ENCODE measurements at regions not wholly inside any gene's neighbourhood (a gene's known extent, or its start where the extent isn't known, plus 50 kb on each side); places are given as distances from the start of the nearest gene placed in this dataset.

DNA sequence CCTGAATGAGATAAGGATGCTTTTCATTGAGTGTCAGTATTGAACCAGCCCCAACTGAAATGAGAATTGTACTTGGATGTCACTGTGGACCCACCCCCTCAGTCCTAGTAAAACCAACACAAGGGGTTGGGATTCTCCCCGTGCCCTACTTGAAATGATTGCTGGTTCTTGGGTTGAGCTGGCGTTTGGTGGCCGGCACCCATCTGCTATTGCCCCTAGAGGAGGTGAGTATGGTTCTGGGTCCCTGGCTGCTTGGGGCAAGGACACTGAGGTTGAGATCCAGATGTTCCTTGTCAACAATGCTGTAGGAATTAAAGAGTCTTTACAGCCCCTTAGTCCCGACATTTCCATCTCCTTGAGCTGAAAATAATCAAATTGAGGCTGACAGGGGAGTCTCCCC, 170.0 kb upstream of the ZNF32 start:
- DNase-seq (ENCODE audit: low spot score): no peak

- no peak for DNase-seq (ENCODE audit: low spot score)
Measured at GRCh38 chr10:43817368-43817767, 168.7 kb upstream of the ZNF32 start.

DNA sequence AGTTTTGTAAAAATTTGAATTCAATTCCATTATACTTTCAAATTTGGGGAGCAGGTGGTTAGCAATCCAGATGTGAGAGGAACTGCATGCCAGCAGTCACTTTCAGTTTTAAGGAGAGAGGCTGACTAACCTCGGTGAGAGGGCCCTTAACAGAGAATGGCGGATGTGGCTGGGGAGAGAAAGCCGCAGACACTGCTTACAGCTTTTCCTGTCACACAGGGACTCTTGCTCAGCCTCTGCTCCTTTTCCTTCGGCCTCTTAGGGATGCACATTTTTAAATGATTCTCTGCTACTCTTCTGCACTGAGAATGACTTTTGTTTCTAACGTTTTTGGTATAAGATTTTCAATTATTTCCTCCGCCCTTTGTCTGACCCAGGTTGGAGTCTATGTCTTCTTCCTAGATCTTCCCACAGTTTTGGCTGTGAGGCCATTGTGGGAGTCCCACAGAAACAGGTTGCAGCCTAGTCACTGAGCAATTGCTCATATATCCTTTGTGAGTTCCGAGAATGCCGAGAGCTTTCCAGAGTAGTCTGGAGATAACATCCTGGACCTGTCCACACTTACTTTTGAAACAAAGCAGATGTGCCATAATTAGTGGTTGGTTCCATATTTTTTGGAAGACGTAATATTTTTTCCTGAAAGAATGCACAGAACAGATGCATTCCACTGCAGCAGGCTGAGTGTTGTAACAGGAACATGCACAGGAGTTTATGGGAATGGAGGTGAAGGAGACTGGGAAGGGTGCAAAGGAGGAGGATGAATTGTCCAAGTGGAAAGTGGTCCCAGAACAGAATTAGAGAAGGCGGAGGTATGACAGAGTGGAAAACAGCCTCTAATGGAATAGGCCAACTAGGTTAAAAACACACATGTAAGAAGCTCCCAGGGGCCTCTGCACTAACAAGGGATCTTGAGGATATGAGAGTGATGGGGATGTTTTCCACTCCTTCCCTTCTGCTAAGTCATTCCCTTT, 168.0 kb upstream of the ZNF32 start:
- no peak for DNase-seq (ENCODE audit: low spot score)

- DNase-seq (ENCODE audit: low spot score): no peak
Measured at GRCh38 chr10:43815181-43815885, 166.7 kb upstream of the ZNF32 start.

GRCh38 chr10:43814663-43815062, 166.0 kb upstream of the ZNF32 start:
- DNase-seq (ENCODE audit: low spot score): no peak

DNA sequence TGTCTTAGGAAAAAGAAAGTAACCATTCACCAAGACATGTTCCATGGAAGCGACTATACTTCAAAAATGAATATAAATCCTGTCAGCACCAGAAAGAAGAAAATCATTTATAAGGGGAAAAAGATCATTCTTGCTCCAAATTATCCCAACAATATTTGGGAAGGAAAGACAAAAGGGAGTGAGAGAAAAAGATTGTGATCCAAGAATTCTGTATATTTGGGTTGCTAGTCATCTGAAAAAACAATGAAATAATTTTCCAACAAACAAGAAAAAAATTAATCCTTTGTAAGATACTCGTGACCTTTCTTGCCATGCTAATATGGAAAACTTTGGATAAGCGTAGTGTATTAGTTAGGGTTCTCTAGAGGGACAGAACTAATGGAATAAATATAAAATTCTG, 163.2 kb upstream of the ZNF32 start:
- DNase-seq (ENCODE audit: low spot score): no peak

DNA sequence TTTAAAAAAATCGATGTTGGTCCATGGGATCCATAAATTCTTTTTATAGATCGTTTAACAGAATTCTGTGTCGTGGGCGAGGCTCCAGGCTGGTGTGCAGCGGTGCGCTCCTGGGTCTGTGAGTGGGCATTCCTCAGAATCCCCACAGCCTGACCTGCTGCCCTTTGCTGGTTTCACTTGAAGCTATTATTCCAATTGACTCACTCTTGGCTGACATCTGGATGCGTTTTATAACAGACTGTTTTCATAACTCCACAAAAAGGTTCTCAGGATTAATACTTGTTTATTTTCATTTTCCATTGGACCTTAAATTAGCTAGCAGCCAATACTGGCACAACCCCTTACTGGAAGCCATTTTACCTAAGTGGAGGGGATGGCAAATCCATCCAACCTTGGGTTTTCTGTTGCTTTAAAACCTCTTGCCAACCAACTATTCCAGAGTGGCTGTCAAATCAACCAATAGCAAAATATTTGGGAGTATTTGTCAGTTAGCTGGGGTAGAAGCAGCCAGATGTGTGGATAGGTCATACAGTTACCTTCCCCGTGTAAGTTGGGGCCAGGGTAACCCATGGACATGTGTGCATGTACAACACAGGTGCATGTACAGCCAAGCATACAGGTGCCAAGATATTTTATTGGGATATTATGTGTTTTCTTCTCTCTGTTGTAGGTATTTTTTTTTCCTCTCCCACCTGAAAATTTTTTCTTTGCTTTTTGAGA, 160.7 kb upstream of the ZNF32 start:
- DNase-seq (ENCODE audit: low spot score): no peak

DNA sequence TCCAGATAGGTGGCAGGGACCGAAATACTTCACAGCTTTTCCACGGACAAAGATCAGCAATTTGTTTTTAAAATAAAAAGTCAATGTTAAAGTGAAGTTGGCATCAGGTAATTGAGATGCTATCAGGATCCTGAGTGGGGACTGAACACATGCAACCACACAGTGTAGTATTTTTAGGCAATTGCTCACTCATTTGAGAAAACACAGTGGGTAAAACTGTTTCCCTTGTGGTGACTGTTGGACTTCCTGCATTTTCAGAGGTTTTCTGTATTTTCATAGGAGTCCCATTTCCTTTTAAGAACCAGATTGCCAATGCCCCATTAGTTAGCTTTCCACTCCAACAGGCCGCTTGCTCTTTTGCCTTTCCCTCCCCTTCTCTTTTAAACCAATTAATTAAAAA, 159.5 kb upstream of the ZNF32 start:
- DNase-seq (ENCODE audit: low spot score): no peak

DNA sequence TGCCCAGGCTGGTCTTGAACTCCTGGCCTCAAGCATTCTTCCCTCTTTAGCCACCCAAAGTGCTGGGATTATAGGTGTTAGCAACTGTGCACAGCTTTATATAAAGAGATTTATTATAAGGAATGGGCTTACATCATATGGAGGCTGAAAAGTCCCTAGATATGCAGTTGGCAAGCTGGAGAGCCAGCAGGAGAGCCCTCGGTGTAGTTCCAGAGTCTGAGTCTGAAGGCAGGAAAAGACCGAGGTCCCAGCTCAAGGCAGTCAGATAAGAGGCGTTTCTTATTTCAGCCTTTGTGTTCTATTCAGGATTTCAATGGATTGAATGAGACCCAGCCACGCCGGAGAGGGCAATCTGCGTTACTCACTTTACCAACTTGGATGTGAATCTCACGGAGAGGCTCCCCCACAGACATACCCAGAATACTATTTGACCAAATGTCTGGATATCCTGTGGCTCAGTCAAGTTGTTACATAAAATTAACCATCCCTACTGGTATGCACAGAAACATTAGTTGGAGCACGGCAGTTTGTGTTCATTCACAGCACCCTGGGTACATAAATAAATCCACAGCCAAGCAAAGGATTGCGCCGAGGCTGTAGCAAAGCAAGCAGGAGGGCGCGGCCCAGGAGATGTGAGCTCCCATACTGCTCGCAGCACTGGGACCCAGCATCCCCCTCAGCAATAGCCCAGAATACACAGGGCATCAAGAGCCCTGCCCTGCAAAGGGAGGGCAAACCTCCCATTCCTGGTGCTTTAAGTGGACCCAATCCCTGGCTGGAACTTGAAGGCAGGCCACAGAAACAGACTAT, 158.4 kb upstream of the ZNF32 start:
- DNase-seq (ENCODE audit: low spot score): no peak

- DNase-seq (ENCODE audit: low spot score): no peak
Measured at GRCh38 chr10:43803791-43804190, 155.1 kb upstream of the ZNF32 start.

- DNase-seq (ENCODE audit: low spot score): no peak
Measured at GRCh38 chr10:43802988-43803696, 154.5 kb upstream of the ZNF32 start.

GRCh38 chr10:43801626-43802025, 152.9 kb upstream of the ZNF32 start:
- no peak for DNase-seq (ENCODE audit: low spot score)

DNA sequence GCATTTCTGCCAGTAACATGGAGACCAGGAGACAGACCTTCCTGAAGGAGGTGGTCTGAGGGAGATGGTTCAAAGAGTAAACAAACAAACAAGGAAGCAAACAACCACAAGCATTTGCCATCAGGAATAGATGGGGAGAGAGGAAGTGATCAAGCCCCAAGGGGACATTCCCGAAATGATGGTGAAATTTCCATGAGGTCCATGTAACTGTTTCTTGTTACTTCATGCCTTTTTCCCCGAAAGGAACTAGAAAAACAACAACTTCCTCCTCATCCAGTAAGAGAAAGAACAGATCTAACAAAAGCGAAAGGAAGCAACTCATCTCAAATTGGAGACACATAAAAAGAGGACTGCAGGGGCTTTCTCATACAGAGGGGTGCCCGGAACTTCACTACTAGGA, 152.5 kb upstream of the ZNF32 start:
- DNase-seq (ENCODE audit: low spot score): no peak

- DNase-seq (ENCODE audit: low spot score): no peak
Measured at GRCh38 chr10:43796781-43797180, 148.1 kb upstream of the ZNF32 start.

DNA sequence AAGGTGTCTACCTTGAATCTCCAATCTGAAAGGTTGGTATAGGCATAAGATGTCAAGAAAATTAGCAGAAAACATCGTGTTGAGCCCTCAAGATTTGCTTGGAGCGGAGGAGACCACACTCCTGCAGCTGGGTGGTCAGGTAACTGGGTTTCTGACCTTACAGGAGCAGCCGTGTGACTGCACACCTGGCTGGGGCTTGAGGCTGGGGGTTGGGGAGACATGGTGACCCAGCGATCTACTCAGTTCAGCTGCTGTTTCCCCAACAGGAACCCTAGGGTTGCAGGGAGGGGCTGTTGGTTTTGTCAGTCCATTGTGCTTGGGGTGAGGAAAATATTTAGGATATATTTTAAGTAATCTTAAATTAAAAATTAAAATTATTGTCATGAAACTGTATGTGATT, 147.0 kb upstream of the ZNF32 start:
- no peak for DNase-seq (ENCODE audit: low spot score)

GRCh38 chr10:43795093-43795492, 146.4 kb upstream of the ZNF32 start:
- DNase-seq (ENCODE audit: low spot score): no peak

GRCh38 chr10:43794181-43794815, 145.6 kb upstream of the ZNF32 start:
- DNase-seq (ENCODE audit: low spot score): no peak

DNA sequence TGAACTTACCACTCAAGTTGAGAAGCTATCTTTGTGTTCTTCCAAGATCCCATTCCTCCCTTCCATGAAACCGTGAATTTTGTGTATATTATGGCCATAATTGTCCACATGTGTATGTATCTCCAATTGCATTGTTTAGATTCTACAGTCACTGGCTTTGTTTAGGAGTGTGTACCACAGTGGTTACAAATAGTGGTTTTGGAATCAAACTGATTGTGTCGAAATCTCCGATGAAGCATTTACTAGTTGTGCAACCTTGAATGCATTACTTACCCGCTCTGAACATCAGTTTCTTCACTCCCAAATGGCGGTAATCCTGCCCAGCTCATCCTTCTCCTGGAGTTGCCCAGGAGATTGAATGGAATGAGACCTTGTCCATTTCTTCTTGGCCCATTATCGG, 145.0 kb upstream of the ZNF32 start:
- DNase-seq (ENCODE audit: low spot score): no peak

GRCh38 chr10:43790147-43790546, 141.5 kb upstream of the ZNF32 start:
- no peak for DNase-seq (ENCODE audit: low spot score)

DNA sequence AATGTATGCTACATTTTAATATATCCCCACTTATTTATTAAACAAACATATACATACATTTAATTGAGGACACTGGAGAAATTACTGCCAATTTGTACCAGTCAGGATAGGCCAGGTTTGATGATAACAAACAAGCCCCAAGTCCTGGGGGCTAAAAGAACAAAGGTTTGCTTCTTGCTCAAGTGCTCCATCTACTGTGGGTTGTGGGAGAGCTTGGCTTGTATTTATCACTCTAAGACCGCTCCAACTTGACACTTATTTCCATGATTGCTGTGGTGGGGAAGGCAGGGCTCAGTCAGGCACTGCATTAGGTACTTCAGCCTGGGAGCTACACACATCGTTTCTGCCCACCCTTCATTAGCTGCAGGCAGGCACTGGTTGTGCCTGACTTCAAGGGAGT, 136.6 kb upstream of the ZNF32 start:
- DNase-seq (ENCODE audit: low spot score): no peak

DNA sequence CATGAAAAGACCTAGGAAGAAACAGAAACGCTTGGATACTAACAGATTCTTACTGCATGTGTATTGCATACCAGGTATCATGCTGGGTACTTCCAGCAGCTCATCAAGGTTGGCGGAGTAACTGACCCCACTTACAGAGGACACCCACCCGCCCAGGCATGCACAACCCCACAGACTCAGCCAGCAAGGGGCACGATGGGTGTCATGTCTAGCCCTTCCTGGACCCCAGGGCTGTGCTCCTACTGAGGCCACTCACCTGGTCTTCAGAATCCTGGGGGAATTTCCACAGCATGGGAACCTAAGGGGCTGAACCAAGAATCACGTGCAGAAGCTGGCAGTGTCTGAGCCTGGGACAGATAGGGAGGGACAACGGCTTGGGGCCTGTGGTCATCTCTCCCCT, 134.1 kb upstream of the ZNF32 start:
- no peak for DNase-seq (ENCODE audit: low spot score)
